HG03571 (cell line): ENCODE measurements at regions not wholly inside any gene's neighbourhood (a gene's known extent, or its start where the extent isn't known, plus 50 kb on each side); places are given as distances from the start of the nearest gene placed in this dataset.
"Not testable (repeated sequence)": the region's sequence is repeated elsewhere in the genome, so short reads cannot be mapped to it uniquely, and the experiment has no call there.

Experiments used
- ATAC-seq: cut with Tn5 transposase; IDR thresholded peaks from one replicate; pipeline ENCODE4 v1.9.1; 2021; ENCODE audit not compliant: unreplicated experiment

- ATAC-seq: no peak
These were observed 75.6 kb upstream of the HIVEP3 start for GRCh38 chr1:41994195-41994894.

DNA sequence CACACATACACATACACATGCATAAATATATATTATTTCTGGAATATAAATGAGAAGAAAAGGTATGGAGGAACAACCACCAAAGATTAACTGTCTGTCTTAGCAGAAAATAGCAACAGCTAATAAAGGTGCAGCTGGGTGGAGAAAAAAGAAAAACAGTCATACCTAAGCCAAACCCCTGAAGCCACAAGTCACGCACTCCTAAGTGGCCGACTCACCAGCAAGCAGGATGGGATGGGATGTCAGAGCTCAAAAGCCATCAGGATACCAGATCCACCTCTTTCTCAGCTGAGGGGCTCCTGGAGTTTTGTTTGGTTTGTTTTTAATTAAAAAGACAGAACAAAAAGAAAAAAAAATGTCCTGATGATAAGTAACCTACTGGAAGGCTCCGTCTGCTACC is 64.7 kb upstream of the HIVEP3 start:
- ATAC-seq: no peak

DNA sequence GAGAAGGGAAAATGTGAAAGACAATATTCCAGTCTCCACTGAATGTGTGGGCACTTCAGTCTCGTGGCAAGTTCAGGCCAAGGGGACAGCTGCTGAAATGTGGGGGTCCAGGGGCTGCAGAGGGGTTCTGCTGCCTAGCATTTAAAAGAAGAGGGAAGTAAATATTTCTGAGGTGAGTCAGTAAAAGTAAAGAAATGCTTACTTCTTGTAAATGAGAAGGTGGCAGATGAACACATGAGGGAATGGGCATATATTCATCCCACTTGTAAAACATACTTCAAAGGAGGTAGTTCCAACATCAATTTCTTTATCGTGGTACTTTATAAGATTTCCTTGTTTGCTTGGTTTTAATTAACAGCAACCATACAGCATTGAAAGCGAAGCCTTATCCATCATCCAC is 63.1 kb upstream of the HIVEP3 start:
- ATAC-seq: no peak

GRCh38 chr1:41980827-41981653 is 62.3 kb upstream of the HIVEP3 start:
- ATAC-seq: no peak

DNA sequence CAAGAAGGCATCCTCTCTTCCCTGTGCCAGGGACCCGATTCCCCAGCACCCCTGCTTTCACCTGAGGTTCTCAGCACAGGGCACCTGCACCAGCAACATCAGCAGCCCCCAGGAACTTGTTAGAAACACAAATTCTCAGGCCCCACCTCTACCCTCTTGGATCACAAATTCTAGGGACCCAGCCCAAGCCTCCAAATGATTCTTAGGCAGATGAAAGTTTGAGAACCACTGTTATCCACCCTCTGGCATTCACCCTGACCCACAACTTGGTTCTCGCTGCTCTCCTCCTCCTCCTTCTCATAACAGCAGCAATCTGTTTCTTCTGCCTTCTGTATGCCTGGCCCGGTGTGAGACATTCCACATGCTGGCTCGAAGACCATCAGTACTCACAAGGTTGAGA is 60.3 kb upstream of the HIVEP3 start:
- no peak for ATAC-seq

- no peak for ATAC-seq
These were observed 58.6 kb upstream of the HIVEP3 start for GRCh38 chr1:41977326-41977725.

DNA sequence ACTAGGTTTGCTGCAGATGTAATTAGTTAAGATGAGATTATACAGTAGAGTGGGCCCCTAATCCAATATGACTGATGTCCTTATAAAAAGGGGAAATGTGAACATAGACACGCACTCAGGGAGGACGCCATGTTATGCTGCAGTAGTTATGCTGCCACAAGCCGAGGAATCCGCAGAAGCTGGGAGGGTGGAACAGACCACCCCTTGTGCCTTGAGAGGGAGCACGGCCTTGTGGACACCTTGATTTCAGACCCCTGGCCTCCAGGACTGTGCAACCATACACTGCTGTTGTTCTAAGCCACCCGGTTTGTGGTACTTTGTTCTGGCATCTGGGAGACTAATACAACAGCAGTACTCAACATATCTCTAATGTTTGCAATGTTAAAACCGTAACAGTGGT is 57.9 kb upstream of the HIVEP3 start:
- ATAC-seq: no peak

- no peak for ATAC-seq
These were observed 57.3 kb upstream of the HIVEP3 start for GRCh38 chr1:41975850-41976569.

GRCh38 chr1:41975121-41975520 is 56.4 kb upstream of the HIVEP3 start:
- no peak for ATAC-seq

GRCh38 chr1:41968557-41968956 is 49.8 kb upstream of the HIVEP3 start:
- ATAC-seq: not testable (repeated sequence)
